Panc1 (cell line): ENCODE measurements at regions not wholly inside any gene's neighbourhood (a gene's known extent, or its start where the extent isn't known, plus 50 kb on each side); places are given as distances from the start of the nearest gene placed in this dataset.

Experiments used
- ATAC-seq: fragments of 200-7000 bp; cut with Tn5 transposase; 2 replicates; pipeline ENCODE4 v1.9.1; 2020; ENCODE audit warnings: mild to moderate bottlenecking, moderate library complexity
- BruUV-seq: library from RNA; stranded (reverse); fragments of 400-500 nt; replicated peaks from 2 replicates; lab custom pipeline; 2021; lab: Mats Ljungman, UMichigan
- CTCF ChIA-PET: fragments of 300-600 bp; sonication (Branson Sonifier 250); formaldehyde crosslinking; loops from one replicate; lab custom pipeline; 2022; ENCODE audit warnings: antibody characterized with exemption; lab: Charles Lee
- POLR2A ChIA-PET: fragments of 300-600 bp; sonication (Branson Sonifier 250); formaldehyde crosslinking; loops from one replicate; lab custom pipeline; 2022; ENCODE audit warnings: antibody characterized with exemption; lab: Charles Lee
- DNase-seq: peaks from one replicate; pipeline ENCODE4 v3.0.0-alpha.2; 2010; ENCODE audit warnings: low read depth, low spot score
- H3K27ac ChIP-seq: 2 replicates; pipeline ENCODE4 v1.5.1; 2011; ENCODE audit warnings: mild to moderate bottlenecking, low read length, inconsistent platforms
- H3K27me3 ChIP-seq: fragments of 200-500 bp; sonication (Bioruptor generic); 2 replicates; pipeline ENCODE4 v1.6.0; 2014; ENCODE audit warnings: low read length, inconsistent platforms; ENCODE audit not compliant: control insufficient read depth, insufficient read depth
- H3K36me3 ChIP-seq: fragments of 200-500 bp; sonication (Bioruptor generic); 2 replicates; pipeline ENCODE4 v1.5.1; 2014; ENCODE audit warnings: inconsistent platforms, mild to moderate bottlenecking, low read length, moderate library complexity; ENCODE audit not compliant: control insufficient read depth, insufficient read depth
- H3K4me1 ChIP-seq: 2 replicates; pipeline ENCODE4 v1.5.1; 2011; ENCODE audit warnings: inconsistent platforms, mild to moderate bottlenecking, low read length, moderate library complexity; ENCODE audit not compliant: control insufficient read depth, insufficient read depth
- H3K4me3 ChIP-seq, 2 experiments: 2 replicates each; pipeline ENCODE4 v1.5.1; 2011 to 2012; ENCODE audit warnings: low read depth in 2 of 2, low read length in 2 of 2, mild to moderate bottlenecking in 2 of 2, inconsistent platforms in 1 of 2, moderate library complexity in 1 of 2
- H3K9me3 ChIP-seq: fragments of 200-500 bp; sonication (Bioruptor generic); 2 replicates; pipeline ENCODE4 v1.5.1; 2014; ENCODE audit warnings: low read depth, mild to moderate bottlenecking, inconsistent platforms, low read length, moderate library complexity; ENCODE audit not compliant: control insufficient read depth, insufficient read depth
- POLR2AphosphoS5 ChIP-seq: IDR thresholded peaks from 2 replicates; pipeline ENCODE4 v1.6.1; 2012; ENCODE audit warnings: mild to moderate bottlenecking, low read depth, low read length, moderate library complexity
- SIN3A ChIP-seq: IDR thresholded peaks from 2 replicates; pipeline ENCODE4 v1.6.1; 2012; ENCODE audit warnings: low read depth, mild to moderate bottlenecking, low read length, moderate library complexity, borderline replicate concordance; ENCODE audit not compliant: insufficient read depth
- TCF7L2 ChIP-seq: IDR thresholded peaks from 2 replicates; pipeline ENCODE4 v1.6.1; 2011; ENCODE audit warnings: mild to moderate bottlenecking, low read depth, low read length, inconsistent platforms
- in situ Hi-C: cut with HindIII; loops from 2 replicates; pipeline ENCODE4 v1.10.0; 2016; ENCODE audit warnings: low sequenced_read_pairs, low pct_unique_long_range_greater_than_20kb
- intact Hi-C: fragments of 100-400 bp; cut with micrococcal nuclease; formaldehyde crosslinking; loops from one replicate; pipeline ENCODE4 v1.10.0; 2022; ENCODE audit not compliant: unreplicated experiment
- TF ChIP-seq, protein P1 (sequence below): fragments of 450-650 bp; IDR thresholded peaks from 2 replicates; pipeline ENCODE4 v1.5.1; 2017; ENCODE audit warnings: mild to moderate bottlenecking
- TF ChIP-seq, protein P2 (sequence below), 2 experiments: IDR thresholded peaks; 2 replicates each; pipeline ENCODE4 v1.6.1; 2011 to 2012; ENCODE audit warnings: low read depth in 2 of 2, control low read depth in 1 of 2, low read length in 1 of 2, mild to moderate bottlenecking in 1 of 2, moderate library complexity in 1 of 2; ENCODE audit not compliant: insufficient read depth in 1 of 2

DNA sequence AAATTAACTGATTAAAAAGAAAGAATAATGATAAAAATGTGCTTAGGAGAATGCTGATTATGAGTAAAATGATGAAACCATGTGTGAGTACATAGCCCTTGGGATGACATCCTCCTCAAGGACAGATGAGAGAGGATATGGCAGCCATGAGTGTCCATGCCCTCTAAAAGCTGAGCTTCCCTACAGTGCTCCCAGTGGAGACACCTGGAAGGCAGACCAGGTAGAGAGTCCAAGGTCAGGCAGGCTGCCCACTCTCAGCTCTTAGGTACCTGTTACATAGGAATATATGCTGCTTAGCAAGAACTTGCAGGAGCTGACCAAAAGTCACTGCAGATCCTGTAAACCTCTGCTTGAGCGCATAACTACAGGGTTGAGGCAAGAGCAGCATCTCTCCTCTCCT lies 169.7 kb upstream of the TMEM229A start:
- POLR2A ChIA-PET: no interaction called here
- DNase-seq (no peak), ATAC-seq (no peak)
- Histone ChIP-seq H3K27me3 (no peaks in the 10 kb centered on the region), H3K36me3 (no peaks in the 10 kb centered on the region), H3K27ac (no peak overlapping the region), H3K4me1 (no peaks in the 10 kb centered on the region), H3K9me3 (no peaks in the 10 kb centered on the region), H3K4me3 (no peak overlapping the region)
- BruUV-seq: no TSS peak
- intact Hi-C loops (no loop called here), in situ Hi-C loops (no loop called here)
- TF ChIP-seq, protein P1, sequence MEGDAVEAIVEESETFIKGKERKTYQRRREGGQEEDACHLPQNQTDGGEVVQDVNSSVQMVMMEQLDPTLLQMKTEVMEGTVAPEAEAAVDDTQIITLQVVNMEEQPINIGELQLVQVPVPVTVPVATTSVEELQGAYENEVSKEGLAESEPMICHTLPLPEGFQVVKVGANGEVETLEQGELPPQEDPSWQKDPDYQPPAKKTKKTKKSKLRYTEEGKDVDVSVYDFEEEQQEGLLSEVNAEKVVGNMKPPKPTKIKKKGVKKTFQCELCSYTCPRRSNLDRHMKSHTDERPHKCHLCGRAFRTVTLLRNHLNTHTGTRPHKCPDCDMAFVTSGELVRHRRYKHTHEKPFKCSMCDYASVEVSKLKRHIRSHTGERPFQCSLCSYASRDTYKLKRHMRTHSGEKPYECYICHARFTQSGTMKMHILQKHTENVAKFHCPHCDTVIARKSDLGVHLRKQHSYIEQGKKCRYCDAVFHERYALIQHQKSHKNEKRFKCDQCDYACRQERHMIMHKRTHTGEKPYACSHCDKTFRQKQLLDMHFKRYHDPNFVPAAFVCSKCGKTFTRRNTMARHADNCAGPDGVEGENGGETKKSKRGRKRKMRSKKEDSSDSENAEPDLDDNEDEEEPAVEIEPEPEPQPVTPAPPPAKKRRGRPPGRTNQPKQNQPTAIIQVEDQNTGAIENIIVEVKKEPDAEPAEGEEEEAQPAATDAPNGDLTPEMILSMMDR: no peak
- TF ChIP-seq POLR2AphosphoS5 (no peak), TCF7L2 (no peak), SIN3A (no peak)
- TF ChIP-seq, protein P2, sequence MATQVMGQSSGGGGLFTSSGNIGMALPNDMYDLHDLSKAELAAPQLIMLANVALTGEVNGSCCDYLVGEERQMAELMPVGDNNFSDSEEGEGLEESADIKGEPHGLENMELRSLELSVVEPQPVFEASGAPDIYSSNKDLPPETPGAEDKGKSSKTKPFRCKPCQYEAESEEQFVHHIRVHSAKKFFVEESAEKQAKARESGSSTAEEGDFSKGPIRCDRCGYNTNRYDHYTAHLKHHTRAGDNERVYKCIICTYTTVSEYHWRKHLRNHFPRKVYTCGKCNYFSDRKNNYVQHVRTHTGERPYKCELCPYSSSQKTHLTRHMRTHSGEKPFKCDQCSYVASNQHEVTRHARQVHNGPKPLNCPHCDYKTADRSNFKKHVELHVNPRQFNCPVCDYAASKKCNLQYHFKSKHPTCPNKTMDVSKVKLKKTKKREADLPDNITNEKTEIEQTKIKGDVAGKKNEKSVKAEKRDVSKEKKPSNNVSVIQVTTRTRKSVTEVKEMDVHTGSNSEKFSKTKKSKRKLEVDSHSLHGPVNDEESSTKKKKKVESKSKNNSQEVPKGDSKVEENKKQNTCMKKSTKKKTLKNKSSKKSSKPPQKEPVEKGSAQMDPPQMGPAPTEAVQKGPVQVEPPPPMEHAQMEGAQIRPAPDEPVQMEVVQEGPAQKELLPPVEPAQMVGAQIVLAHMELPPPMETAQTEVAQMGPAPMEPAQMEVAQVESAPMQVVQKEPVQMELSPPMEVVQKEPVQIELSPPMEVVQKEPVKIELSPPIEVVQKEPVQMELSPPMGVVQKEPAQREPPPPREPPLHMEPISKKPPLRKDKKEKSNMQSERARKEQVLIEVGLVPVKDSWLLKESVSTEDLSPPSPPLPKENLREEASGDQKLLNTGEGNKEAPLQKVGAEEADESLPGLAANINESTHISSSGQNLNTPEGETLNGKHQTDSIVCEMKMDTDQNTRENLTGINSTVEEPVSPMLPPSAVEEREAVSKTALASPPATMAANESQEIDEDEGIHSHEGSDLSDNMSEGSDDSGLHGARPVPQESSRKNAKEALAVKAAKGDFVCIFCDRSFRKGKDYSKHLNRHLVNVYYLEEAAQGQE (IDR thresholded peaks at IDR 0.05; ENCODE audit: insufficient read depth in 1 of 2, low read depth in 2 of 2, low read length in 1 of 2): no peak
- CTCF ChIA-PET: no interaction called here

DNA sequence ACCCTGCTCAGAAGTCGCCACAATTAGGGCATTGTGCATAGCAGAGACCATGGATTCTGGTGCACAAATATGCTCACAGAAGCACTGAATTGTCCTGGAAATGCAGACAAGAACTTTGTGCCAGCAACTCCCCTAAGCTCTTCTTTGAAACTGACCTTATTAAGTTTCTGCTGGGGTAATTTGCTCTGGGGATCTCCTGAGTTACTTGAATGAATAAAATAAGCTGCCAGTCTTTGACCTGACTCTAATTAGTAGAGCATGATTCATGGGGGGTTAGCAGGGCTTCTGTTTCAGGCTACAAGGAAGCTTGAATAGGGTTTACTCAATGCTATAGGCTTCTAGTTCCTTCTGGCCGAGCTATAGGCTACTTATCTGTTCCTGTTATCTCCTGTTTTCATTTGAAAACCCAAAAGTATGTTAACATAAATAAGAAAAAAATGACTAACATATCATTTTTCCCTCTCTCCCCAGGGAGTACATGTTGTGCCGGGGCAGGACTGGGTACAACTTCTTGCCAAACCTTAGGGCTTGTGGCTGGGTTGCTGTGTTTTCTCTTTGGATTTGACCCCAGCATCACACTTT lies 169.0 kb upstream of the TMEM229A start:
- no peak overlapping the region for H3K27ac ChIP-seq
- H3K36me3 ChIP-seq: no peaks in the 10 kb centered on the region
- TF ChIP-seq POLR2AphosphoS5 (no peak), SIN3A (no peak), TCF7L2 (no peak)
- TF ChIP-seq, protein P1: no peak
- TF ChIP-seq, protein P2 (IDR thresholded peaks at IDR 0.05; ENCODE audit: insufficient read depth in 1 of 2, low read depth in 2 of 2, low read length in 1 of 2): no peak
- ATAC-seq: no peak
- H3K27me3 ChIP-seq: no peaks in the 10 kb centered on the region
- no peak overlapping the region for H3K4me3 ChIP-seq
- no TSS peak for BruUV-seq
- in situ Hi-C loops: no loop called here
- POLR2A ChIA-PET: no interaction called here
- no peak for DNase-seq
- H3K9me3 ChIP-seq: no peaks in the 10 kb centered on the region
- intact Hi-C loops: no loop called here
- H3K4me1 ChIP-seq: no peaks in the 10 kb centered on the region
- CTCF ChIA-PET: no interaction called here
